GM19324 (cell line): ENCODE measurements at regions not wholly inside any gene's neighbourhood (a gene's known extent, or its start where the extent isn't known, plus 50 kb on each side); places are given as distances from the start of the nearest gene placed in this dataset.
"Not testable (repeated sequence)": the region's sequence is repeated elsewhere in the genome, so short reads cannot be mapped to it uniquely, and the experiment has no call there.

Experiments
- ATAC-seq: cut with Tn5 transposase; IDR thresholded peaks from one replicate; pipeline ENCODE4 v1.9.1; 2021; ENCODE audit warnings: mild to moderate bottlenecking, moderate library complexity; ENCODE audit not compliant: unreplicated experiment, low FRiP score

- ATAC-seq = no peak
Measured at GRCh38 chr6:84304881-84305280, 77.4 kb upstream of the CEP162 start.

- ATAC-seq = not testable (repeated sequence)
Measured at GRCh38 chr6:84291033-84291432, 63.6 kb upstream of the CEP162 start.

GRCh38 chr6:84284428-84285049 lies 57.1 kb upstream of the CEP162 start:
- ATAC-seq = no peak

- ATAC-seq = no peak
Measured at GRCh38 chr6:84282550-84282949, 55.1 kb upstream of the CEP162 start.

GRCh38 chr6:84280639-84281038 lies 53.2 kb upstream of the CEP162 start:
- ATAC-seq = no peak

- ATAC-seq = no peak
Measured at GRCh38 chr6:84280030-84280429, 52.6 kb upstream of the CEP162 start.

GRCh38 chr6:84278321-84278998 lies 51.0 kb upstream of the CEP162 start:
- no peak for ATAC-seq
